PC-9 (cell line): ENCODE measurements at regions not wholly inside any gene's neighbourhood (a gene's known extent, or its start where the extent isn't known, plus 50 kb on each side); places are given as distances from the start of the nearest gene placed in this dataset.

ENCODE experiments used
- BruUV-seq: library from RNA; stranded (reverse); fragments of 400-500 nt; replicated peaks from 2 replicates; lab custom pipeline; 2021; lab: Mats Ljungman, UMichigan
- CTCF ChIA-PET: fragments of 300-600 bp; sonication (Branson Sonifier 250); formaldehyde crosslinking; loops from one replicate; lab custom pipeline; 2022; ENCODE audit warnings: antibody characterized with exemption; lab: Charles Lee
- POLR2A ChIA-PET: fragments of 300-600 bp; sonication (Branson Sonifier 250); formaldehyde crosslinking; loops from one replicate; lab custom pipeline; 2022; ENCODE audit warnings: antibody characterized with exemption; ENCODE audit not compliant: unreplicated experiment; lab: Charles Lee
- DNase-seq, 2 experiments: peaks; one replicate each; pipeline versions ENCODE4 v3.0.0 to v3.0.0-alpha.2; 2015 to 2022; ENCODE audit warnings: mixed read lengths in 1 of 2
- H2AFZ ChIP-seq: fragments of 200-600 bp; sonication (generic); 2 replicates; pipeline ENCODE4 v1.8.1; 2017; ENCODE audit warnings: antibody characterized with exemption
- H3F3A ChIP-seq: fragments of 200-600 bp; sonication (generic); 2 replicates; pipeline ENCODE4 v1.8.1; 2017; ENCODE audit warnings: antibody characterized with exemption, mild to moderate bottlenecking, low read depth; ENCODE audit not compliant: insufficient read depth
- H3K27ac ChIP-seq: fragments of 200-600 bp; sonication (generic); 2 replicates; pipeline ENCODE4 v1.6.1; 2016; ENCODE audit warnings: mixed run types
- H3K27me3 ChIP-seq: fragments of 200-600 bp; sonication (generic); 2 replicates; pipeline ENCODE4 v1.6.1; 2016; ENCODE audit warnings: low read depth, mixed run types; ENCODE audit not compliant: insufficient read depth
- H3K36me3 ChIP-seq: fragments of 200-600 bp; sonication (generic); 2 replicates; pipeline ENCODE4 v1.6.1; 2016; ENCODE audit warnings: low read depth, mixed run types
- H3K4me1 ChIP-seq: fragments of 200-600 bp; sonication (generic); replicated peaks from 2 replicates; pipeline ENCODE4 v1.6.1; 2016; ENCODE audit warnings: mixed run types; ENCODE audit not compliant: insufficient read depth
- H3K4me2 ChIP-seq: fragments of 200-600 bp; sonication (generic); 2 replicates; pipeline ENCODE4 v1.6.1; 2017; ENCODE audit warnings: mixed run types
- H3K4me3 ChIP-seq: fragments of 200-600 bp; sonication (generic); 2 replicates; pipeline ENCODE4 v1.6.1; 2016; ENCODE audit warnings: mixed run types
- H3K79me2 ChIP-seq: fragments of 200-600 bp; sonication (generic); 2 replicates; pipeline ENCODE4 v1.6.1; 2017; ENCODE audit warnings: low read depth, mixed run types
- H3K9me2 ChIP-seq: fragments of 200-600 bp; sonication (generic); 2 replicates; pipeline ENCODE4 v1.8.1; 2017; ENCODE audit warnings: mild to moderate bottlenecking; ENCODE audit not compliant: insufficient read depth
- H3K9me3 ChIP-seq: fragments of 200-600 bp; sonication (generic); 2 replicates; pipeline ENCODE4 v1.8.1; 2016; ENCODE audit warnings: low read depth; ENCODE audit not compliant: insufficient read depth
- H4K20me1 ChIP-seq: fragments of 200-600 bp; sonication (generic); 2 replicates; pipeline ENCODE4 v1.8.1; 2017; ENCODE audit not compliant: insufficient read depth
- CTCF ChIP-seq: fragments of 200-600 bp; sonication (generic); conservative IDR thresholded peaks from 2 replicates; pipeline ENCODE4 v1.6.1; 2017; ENCODE audit warnings: mixed run types, antibody characterized with exemption, mild to moderate bottlenecking, moderate library complexity
- EZH2 ChIP-seq: fragments of 200-600 bp; sonication (generic); IDR thresholded peaks from 2 replicates; pipeline ENCODE4 v1.8.0; 2017; ENCODE audit warnings: antibody characterized with exemption, low read depth
- intact Hi-C: fragments of 100-400 bp; cut with micrococcal nuclease; formaldehyde crosslinking; loops from one replicate; pipeline ENCODE4 v1.10.0; 2022; ENCODE audit not compliant: unreplicated experiment

- Histone ChIP-seq H3K79me2 (no peaks in the 10 kb centered on the region), H3K4me2 (no peak overlapping the region), H3K27me3 (no peaks in the 10 kb centered on the region), H4K20me1 (no peaks in the 10 kb centered on the region), H3K27ac (no peak overlapping the region), H3K36me3 (no peaks in the 10 kb centered on the region), H3F3A (no peaks in the 10 kb centered on the region), H3K9me3 (no peaks in the 10 kb centered on the region), H3K4me3 (no peak overlapping the region), H3K9me2 (no peaks in the 10 kb centered on the region; the same call in 1 of the 2 replicates), H2AFZ (no peak overlapping the region), H3K4me1 (no peaks in the 10 kb centered on the region)
- POLR2A ChIA-PET: no interaction called here
- no peak for DNase-seq
- intact Hi-C loops: no loop called here
- no peak for TF ChIP-seq EZH2
- TF ChIP-seq CTCF: no peak
- BruUV-seq: no TSS peak
- CTCF ChIA-PET: no interaction called here
Measured at GRCh38 chr5:109524026-109524425, 114.3 kb upstream of the PJA2 start.

DNA sequence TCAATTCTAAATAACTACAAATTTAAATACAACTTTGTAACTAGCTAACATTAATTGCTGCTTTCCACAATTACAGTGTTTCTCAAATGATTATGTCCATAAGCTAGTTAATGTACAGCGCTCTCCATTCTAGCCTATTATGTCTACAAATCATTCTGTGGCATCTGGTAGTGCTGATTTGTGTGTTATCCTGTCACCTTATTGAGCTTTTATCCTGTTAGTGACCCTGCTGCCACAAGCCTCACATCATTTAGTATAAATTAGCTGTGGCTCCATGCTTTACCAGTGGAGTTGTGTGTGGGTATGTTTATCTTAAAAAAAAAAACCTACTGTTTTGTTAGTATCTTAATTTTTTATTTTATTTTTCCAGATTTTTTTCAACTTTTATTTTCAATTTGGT, 112.6 kb upstream of the PJA2 start:
- ChIA-PET POLR2A (no interaction called here), CTCF (interaction anchor here (0.7 kb wide), 1 partner anchor 887 kb away, joined by 4 read pairs; no protein-coding TSS in a partner anchor)
- no peaks in the 10 kb centered on the region for H3K36me3 ChIP-seq
- no peak overlapping the region for H3K4me2 ChIP-seq
- no peak for DNase-seq
- BruUV-seq: no TSS peak
- no peaks in the 10 kb centered on the region for H3K4me1 ChIP-seq
- H3K27ac ChIP-seq: no peak overlapping the region
- no peak overlapping the region for H3K4me3 ChIP-seq
- TF ChIP-seq CTCF (no peak), EZH2 (no peak)
- H2AFZ ChIP-seq: no peak overlapping the region
- H4K20me1 ChIP-seq: no peaks in the 10 kb centered on the region
- H3K27me3 ChIP-seq: no peaks in the 10 kb centered on the region
- H3K79me2 ChIP-seq: no peaks in the 10 kb centered on the region
- H3K9me3 ChIP-seq: no peaks in the 10 kb centered on the region
- intact Hi-C loops: no loop called here
- no peaks in the 10 kb centered on the region for H3F3A ChIP-seq
- no peaks in the 10 kb centered on the region for H3K9me2 ChIP-seq

- ChIA-PET POLR2A (no interaction called here), CTCF (no interaction called here)
- intact Hi-C loops: no loop called here
Measured at GRCh38 chr5:109519416-109519815, 109.6 kb upstream of the PJA2 start.

More at GRCh38 chr5:109519416-109519815, 109.6 kb upstream of the PJA2 start:
- no TSS peak for BruUV-seq
- Histone ChIP-seq H2AFZ (no peak overlapping the region), H3K4me2 (no peak overlapping the region), H4K20me1 (no peaks in the 10 kb centered on the region), H3K9me3 (no peaks in the 10 kb centered on the region), H3K9me2 (no peaks in the 10 kb centered on the region), H3K4me3 (no peak overlapping the region), H3K36me3 (no peaks in the 10 kb centered on the region), H3K4me1 (no peaks in the 10 kb centered on the region), H3K79me2 (no peaks in the 10 kb centered on the region), H3K27ac (no peak overlapping the region), H3F3A (no peaks in the 10 kb centered on the region), H3K27me3 (no peaks in the 10 kb centered on the region)
- DNase-seq: no peak
- no peak for TF ChIP-seq EZH2
- no peak for TF ChIP-seq CTCF
